Thyroid gland (tissue), 4 donors: ENCODE measurements at regions not wholly inside any gene's neighbourhood (a gene's known extent, or its start where the extent isn't known, plus 50 kb on each side); places are given as distances from the start of the nearest gene placed in this dataset.

Source experiments
- CTCF ChIP-seq, 6 experiments: fragments of 200-600 bp in 3 of 6; fragments of 450-650 bp in 3 of 6; sonication (generic) in 3 of 6; IDR thresholded peaks; one replicate each; pipeline ENCODE4 v1.5.1; 2016 to 2019; ENCODE audit warnings: antibody characterized with exemption in 6 of 6, mild to moderate bottlenecking in 2 of 6, inconsistent platforms in 1 of 6, moderate library complexity in 1 of 6
- POLR2A ChIP-seq, 2 donors: fragments of 450-650 bp; IDR thresholded peaks; one replicate each; pipeline ENCODE4 v1.6.1; 2017; ENCODE audit warnings: antibody characterized with exemption in 2 of 2, mild to moderate bottlenecking in 2 of 2, moderate library complexity in 1 of 2

- TF ChIP-seq CTCF (IDR thresholded peaks at IDR 0.05) (no peak), POLR2A (IDR thresholded peaks at IDR 0.05) (no peak)
Observed at GRCh38 chr22:33119044-33119443, 60.9 kb upstream of the SYN3 start.
